Lung microvascular endothelial cell (primary cell): ENCODE measurements at regions not wholly inside any gene's neighbourhood (a gene's known extent, or its start where the extent isn't known, plus 50 kb on each side); places are given as distances from the start of the nearest gene placed in this dataset.

ENCODE experiments used
- DNase-seq, 2 donors: peaks; one replicate each; pipeline versions ENCODE4 v3.0.0 to v3.0.0-alpha.2; 2010; ENCODE audit warnings: low read depth in 2 of 2

DNA sequence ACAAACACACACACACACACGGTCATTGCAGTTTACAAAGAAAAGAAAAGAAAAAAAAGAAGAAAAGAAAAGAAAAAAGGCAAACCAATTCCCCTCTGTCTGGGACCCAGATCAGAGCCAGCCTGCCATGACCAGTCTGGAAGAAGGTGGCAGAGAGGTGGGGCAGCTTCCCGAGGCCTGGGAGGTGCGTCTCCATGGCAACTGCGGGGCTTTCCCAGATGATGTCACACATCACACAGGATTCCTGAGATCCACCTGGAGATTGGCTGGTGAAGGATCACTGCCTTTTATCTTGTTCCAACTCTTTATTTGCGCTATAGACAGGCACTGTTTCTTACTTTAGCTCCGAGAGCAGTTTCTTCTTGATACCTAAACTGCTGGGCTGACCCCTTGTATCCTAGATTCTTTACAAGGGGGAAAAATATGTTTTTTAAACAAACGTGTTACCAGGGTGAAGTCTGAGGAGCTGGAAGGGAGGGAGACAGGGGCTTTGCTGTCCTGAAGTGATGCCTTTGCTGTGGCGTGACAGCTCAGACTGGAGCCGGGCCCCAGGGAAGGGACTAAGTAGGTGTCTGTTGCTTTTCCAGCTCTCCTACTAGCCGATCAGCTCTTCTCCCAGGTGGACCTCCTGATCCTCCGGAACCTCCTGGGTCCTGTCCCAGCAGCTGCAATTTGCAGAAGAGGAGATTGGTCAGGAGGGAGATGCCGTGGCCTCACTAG, 298.5 kb downstream of the KLF6 start:
- peak; percentile 55 to 64 for DNase-seq

GRCh38 chr10:3485057-3485686, 299.8 kb downstream of the KLF6 start:
- no peak for DNase-seq

DNA sequence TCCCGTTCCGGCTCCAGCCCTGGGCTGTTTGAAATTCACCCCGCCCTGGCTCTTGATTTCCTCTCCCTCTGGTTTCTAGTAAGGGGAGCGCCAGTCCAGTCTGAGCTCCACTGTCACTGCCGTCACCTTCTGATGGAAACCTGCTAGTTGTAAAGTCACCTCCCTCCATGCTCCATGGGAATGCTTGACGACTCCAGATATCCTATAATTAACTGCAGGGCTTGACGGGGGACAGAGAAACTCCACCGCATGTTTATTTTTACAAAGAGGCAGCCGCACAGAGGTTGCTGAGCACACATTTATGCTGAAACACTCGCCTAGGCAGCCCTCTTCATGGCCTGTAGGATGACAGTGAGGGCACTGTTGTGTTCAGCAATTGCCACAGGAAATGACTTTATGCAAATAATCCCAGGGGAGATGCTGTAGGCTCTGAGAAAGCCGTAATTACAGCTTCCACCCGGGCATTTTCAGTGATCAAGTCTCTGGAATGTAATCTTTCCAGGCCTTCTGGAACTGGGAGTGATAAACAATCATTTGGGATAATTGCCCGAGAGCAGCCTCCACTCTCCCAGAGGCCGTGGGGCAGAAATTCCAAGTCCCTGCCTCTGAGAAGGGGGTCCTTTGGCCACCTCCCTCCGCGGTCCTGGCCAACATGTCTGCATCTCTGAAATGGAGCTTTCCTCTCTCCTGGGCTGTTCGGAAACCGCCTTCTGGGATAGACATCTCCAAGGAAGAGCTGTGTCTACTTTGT, 300.5 kb downstream of the KLF6 start:
- no peak for DNase-seq

DNA sequence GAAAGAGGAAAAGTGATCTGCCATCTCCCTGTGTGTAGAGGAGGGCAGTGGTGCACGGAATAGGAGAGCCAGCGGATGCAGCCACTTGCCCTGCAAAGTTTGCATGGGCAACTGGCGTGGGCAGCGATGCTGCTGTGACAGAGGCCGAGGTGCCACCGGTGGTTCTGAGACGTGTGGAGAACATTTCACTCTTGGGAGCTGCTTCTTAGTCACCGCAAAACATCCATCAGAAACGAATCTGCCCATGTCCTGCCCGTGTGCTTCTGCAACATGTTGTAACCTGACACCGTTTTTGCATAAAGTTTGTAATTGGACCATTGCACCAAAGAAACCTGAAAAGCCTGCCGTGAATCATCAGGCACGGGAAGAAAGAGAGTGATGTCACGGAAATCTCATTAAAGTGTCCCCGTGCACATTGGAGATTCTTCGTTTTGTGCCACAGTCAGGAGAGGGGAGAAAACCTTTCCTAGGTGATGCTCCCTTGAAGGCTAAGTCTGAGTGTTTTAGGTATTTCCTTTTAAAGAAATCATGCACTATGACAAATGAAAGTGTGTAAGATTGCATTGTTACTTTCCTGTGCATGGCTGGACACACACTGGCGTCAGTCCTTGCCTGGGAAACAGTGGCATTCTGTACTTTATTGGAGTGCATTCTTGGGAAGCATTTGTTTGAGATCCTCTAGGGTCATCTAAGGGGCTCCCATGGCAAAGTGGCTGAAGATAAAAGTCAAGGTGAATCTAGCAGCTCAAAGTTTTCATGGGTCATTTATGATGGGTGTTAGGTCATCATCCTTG, 302.6 kb downstream of the KLF6 start:
- DNase-seq: peak; percentile 87 to 93

- no peak for DNase-seq
These were observed 303.5 kb downstream of the KLF6 start for GRCh38 chr10:3481496-3481895.

DNA sequence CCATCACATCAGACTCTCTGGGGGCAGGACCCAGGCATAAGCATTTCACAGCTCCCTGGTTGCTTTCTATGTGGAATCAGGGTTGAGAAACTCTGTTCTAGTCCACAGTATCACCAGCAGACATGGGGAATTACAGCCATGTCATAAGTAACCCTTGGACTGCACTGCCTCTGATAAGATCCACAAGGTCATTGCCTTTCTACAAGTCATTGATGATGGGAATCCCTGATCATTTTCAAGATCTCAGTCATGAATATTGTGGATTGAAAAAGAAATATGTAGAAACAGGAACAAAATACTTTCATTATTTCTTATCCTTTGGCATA, 304.1 kb downstream of the KLF6 start:
- DNase-seq: no peak

GRCh38 chr10:3480281-3480989, 304.6 kb downstream of the KLF6 start:
- DNase-seq: no peak

DNA sequence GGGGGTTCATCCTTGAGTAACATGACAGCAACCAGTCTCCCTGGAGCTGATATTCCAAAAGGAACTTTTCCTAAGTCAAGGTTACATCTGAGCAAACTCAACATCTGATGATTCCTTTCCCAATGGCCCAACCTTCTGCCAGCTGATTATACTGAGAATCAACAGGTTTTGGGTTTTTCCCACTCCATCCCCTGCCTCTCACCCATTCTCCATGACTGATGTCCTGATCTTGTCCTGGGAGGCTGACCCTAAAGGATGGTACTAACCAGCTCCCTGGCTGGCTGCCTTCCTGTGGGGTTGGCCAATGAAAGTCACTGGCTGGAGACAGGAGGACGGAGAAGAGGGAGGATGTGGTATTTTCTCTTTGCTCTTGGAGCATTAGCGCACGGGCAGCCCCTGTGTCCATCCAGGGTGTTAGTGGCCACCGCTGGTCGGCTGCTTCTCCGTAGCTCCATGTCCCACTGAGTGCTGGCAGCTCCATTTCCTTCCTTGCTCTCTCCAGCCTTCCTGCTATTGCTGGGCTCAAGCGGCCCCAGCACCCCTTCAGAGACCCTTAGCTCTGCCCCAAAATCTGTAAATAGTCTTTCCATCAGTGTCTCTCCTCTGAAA, 306.2 kb upstream of the PITRM1 start:
- no peak for DNase-seq

DNA sequence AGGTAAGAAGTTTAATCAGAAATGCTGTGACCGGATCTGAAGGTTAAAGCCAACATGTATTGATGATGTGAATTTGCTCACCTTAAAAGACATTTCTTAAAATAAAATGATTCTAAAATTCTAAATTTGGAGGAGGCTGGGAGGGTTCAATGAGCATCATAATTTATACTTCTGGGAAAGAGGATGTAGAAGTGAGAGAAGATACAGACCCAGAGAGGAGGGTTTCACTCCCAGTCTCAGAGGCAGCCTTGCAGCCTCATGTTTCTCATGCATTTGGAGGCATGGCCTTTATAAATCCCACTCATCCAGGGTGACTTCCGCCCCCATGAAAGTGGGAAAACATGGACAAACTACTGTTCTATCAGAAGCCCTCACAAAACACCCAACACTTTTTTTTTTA, 305.6 kb upstream of the PITRM1 start:
- no peak for DNase-seq

GRCh38 chr10:3477683-3478082, 305.1 kb upstream of the PITRM1 start:
- peak in 1 of 2 donors; percentile 55 for DNase-seq

GRCh38 chr10:3476640-3477448, 304.3 kb upstream of the PITRM1 start:
- no peak for DNase-seq

DNA sequence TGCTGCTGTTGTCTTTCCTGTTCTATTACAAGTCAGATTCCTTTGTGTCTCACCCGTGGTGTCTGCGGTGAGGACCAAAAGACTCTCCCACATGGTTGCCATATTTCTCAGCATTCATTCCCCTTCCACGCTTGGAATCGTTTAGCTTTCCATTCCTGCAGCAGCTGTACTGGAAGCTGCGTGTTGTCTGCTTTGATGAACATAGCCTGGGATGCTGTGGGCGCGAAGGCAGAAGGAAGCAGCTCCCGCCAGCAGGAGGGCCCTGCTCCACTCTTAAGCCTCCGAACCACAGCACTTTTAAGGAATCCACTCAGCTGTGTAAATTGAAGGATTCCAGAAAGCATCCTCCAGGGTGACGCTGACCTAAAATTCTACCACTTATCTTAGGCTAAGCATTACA, 303.6 kb upstream of the PITRM1 start:
- DNase-seq: no peak

- DNase-seq: no peak
These were observed 302.8 kb upstream of the PITRM1 start for GRCh38 chr10:3475367-3475766.

- DNase-seq: no peak
These were observed 301.7 kb upstream of the PITRM1 start for GRCh38 chr10:3474266-3474665.

GRCh38 chr10:3473271-3473670, 300.7 kb upstream of the PITRM1 start:
- DNase-seq: no peak

- peak; percentile 47 to 76 for DNase-seq
These were observed 299.9 kb upstream of the PITRM1 start for GRCh38 chr10:3472287-3473051.

GRCh38 chr10:3471927-3472286, 299.3 kb upstream of the PITRM1 start:
- DNase-seq: no peak

GRCh38 chr10:3471472-3471871, 298.9 kb upstream of the PITRM1 start:
- peak in 1 of 2 donors; percentile 47 for DNase-seq

DNA sequence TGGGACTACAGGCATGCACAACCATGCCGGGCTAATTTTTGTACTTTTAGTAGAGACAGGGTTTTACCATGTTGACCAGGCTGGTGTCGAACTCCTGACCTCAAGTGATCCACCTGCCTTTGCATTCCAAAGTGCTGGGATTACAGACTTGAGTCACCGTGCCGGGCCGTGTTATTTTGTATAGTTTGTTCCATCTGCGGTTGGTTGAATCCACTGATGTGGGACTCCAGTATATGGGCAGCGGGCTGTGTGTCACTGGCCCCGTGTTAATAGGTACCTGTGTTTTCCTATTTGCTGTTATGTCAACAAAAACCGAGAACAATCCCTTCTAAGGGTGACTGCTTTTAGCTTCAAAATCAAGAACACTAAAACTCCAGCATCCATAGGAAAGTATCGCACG, 297.6 kb upstream of the PITRM1 start:
- no peak for DNase-seq
